NB4 (cell line): ENCODE measurements at regions not wholly inside any gene's neighbourhood (a gene's known extent, or its start where the extent isn't known, plus 50 kb on each side); places are given as distances from the start of the nearest gene placed in this dataset.

Experiments
- MYC ChIP-seq: IDR thresholded peaks from 2 replicates; pipeline ENCODE4 v1.6.1; 2011; ENCODE audit warnings: low read depth, low read length
- POLR2A ChIP-seq: IDR thresholded peaks from 2 replicates; pipeline ENCODE4 v1.6.1; 2011; ENCODE audit warnings: mild to moderate bottlenecking; ENCODE audit not compliant: insufficient read length; ENCODE audit errors: extremely low read depth
- TF ChIP-seq, protein P1 (sequence below): IDR thresholded peaks from one replicate; pipeline ENCODE4 v1.5.1; 2012; ENCODE audit warnings: low read depth, low read length
- TF ChIP-seq, protein P2 (sequence below): IDR thresholded peaks from 2 replicates; pipeline ENCODE4 v1.6.1; 2011; ENCODE audit warnings: low read depth, low read length

DNA sequence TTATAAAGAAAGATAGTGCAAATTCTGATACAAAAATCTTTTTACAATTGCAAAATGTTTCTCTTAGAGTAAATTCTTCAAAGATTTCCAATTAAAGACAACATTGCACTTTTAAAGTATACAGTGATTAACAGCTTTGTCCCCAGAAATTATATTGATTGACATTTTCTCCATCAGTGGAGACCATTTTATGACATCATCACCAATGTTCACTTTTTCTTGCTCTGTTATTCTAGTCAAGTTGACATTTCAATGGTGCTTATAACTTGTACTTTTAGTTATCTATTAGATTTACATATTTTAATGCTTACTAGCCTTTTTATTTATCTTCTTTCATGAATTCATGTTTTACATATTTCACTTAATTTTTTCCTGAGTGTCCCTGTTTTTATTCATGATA, 524.8 kb downstream of the HAO1 start:
- TF ChIP-seq, protein P1, sequence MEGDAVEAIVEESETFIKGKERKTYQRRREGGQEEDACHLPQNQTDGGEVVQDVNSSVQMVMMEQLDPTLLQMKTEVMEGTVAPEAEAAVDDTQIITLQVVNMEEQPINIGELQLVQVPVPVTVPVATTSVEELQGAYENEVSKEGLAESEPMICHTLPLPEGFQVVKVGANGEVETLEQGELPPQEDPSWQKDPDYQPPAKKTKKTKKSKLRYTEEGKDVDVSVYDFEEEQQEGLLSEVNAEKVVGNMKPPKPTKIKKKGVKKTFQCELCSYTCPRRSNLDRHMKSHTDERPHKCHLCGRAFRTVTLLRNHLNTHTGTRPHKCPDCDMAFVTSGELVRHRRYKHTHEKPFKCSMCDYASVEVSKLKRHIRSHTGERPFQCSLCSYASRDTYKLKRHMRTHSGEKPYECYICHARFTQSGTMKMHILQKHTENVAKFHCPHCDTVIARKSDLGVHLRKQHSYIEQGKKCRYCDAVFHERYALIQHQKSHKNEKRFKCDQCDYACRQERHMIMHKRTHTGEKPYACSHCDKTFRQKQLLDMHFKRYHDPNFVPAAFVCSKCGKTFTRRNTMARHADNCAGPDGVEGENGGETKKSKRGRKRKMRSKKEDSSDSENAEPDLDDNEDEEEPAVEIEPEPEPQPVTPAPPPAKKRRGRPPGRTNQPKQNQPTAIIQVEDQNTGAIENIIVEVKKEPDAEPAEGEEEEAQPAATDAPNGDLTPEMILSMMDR = no peak
- TF ChIP-seq, protein P2, sequence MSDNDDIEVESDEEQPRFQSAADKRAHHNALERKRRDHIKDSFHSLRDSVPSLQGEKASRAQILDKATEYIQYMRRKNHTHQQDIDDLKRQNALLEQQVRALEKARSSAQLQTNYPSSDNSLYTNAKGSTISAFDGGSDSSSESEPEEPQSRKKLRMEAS = no peak
- no peak for TF ChIP-seq POLR2A
- TF ChIP-seq MYC = no peak
